PC-9 (cell line): ENCODE measurements at regions not wholly inside any gene's neighbourhood (a gene's known extent, or its start where the extent isn't known, plus 50 kb on each side); places are given as distances from the start of the nearest gene placed in this dataset.
"Not testable (repeated sequence)": the region's sequence is repeated elsewhere in the genome, so short reads cannot be mapped to it uniquely, and the experiment has no call there.

Source experiments
- BruUV-seq: library from RNA; stranded (reverse); fragments of 400-500 nt; replicated peaks from 2 replicates; lab custom pipeline; 2021; lab: Mats Ljungman, UMichigan
- CTCF ChIA-PET: fragments of 300-600 bp; sonication (Branson Sonifier 250); formaldehyde crosslinking; loops from one replicate; lab custom pipeline; 2022; ENCODE audit warnings: antibody characterized with exemption; lab: Charles Lee
- POLR2A ChIA-PET: fragments of 300-600 bp; sonication (Branson Sonifier 250); formaldehyde crosslinking; loops from one replicate; lab custom pipeline; 2022; ENCODE audit warnings: antibody characterized with exemption; ENCODE audit not compliant: unreplicated experiment; lab: Charles Lee
- DNase-seq, 2 experiments: peaks; one replicate each; pipeline versions ENCODE4 v3.0.0 to v3.0.0-alpha.2; 2015 to 2022; ENCODE audit warnings: mixed read lengths in 1 of 2
- H2AFZ ChIP-seq: fragments of 200-600 bp; sonication (generic); 2 replicates; pipeline ENCODE4 v1.8.1; 2017; ENCODE audit warnings: antibody characterized with exemption
- H3F3A ChIP-seq: fragments of 200-600 bp; sonication (generic); 2 replicates; pipeline ENCODE4 v1.8.1; 2017; ENCODE audit warnings: antibody characterized with exemption, mild to moderate bottlenecking, low read depth; ENCODE audit not compliant: insufficient read depth
- H3K27ac ChIP-seq: fragments of 200-600 bp; sonication (generic); 2 replicates; pipeline ENCODE4 v1.6.1; 2016; ENCODE audit warnings: mixed run types
- H3K27me3 ChIP-seq: fragments of 200-600 bp; sonication (generic); 2 replicates; pipeline ENCODE4 v1.6.1; 2016; ENCODE audit warnings: low read depth, mixed run types; ENCODE audit not compliant: insufficient read depth
- H3K36me3 ChIP-seq: fragments of 200-600 bp; sonication (generic); 2 replicates; pipeline ENCODE4 v1.6.1; 2016; ENCODE audit warnings: low read depth, mixed run types
- H3K4me1 ChIP-seq: fragments of 200-600 bp; sonication (generic); replicated peaks from 2 replicates; pipeline ENCODE4 v1.6.1; 2016; ENCODE audit warnings: mixed run types; ENCODE audit not compliant: insufficient read depth
- H3K4me2 ChIP-seq: fragments of 200-600 bp; sonication (generic); 2 replicates; pipeline ENCODE4 v1.6.1; 2017; ENCODE audit warnings: mixed run types
- H3K4me3 ChIP-seq: fragments of 200-600 bp; sonication (generic); 2 replicates; pipeline ENCODE4 v1.6.1; 2016; ENCODE audit warnings: mixed run types
- H3K79me2 ChIP-seq: fragments of 200-600 bp; sonication (generic); 2 replicates; pipeline ENCODE4 v1.6.1; 2017; ENCODE audit warnings: low read depth, mixed run types
- H3K9me2 ChIP-seq: fragments of 200-600 bp; sonication (generic); 2 replicates; pipeline ENCODE4 v1.8.1; 2017; ENCODE audit warnings: mild to moderate bottlenecking; ENCODE audit not compliant: insufficient read depth
- H3K9me3 ChIP-seq: fragments of 200-600 bp; sonication (generic); 2 replicates; pipeline ENCODE4 v1.8.1; 2016; ENCODE audit warnings: low read depth; ENCODE audit not compliant: insufficient read depth
- H4K20me1 ChIP-seq: fragments of 200-600 bp; sonication (generic); 2 replicates; pipeline ENCODE4 v1.8.1; 2017; ENCODE audit not compliant: insufficient read depth
- intact Hi-C: fragments of 100-400 bp; cut with micrococcal nuclease; formaldehyde crosslinking; loops from one replicate; pipeline ENCODE4 v1.10.0; 2022; ENCODE audit not compliant: unreplicated experiment
- TF ChIP-seq, protein P1 (sequence below): fragments of 200-600 bp; sonication (generic); conservative IDR thresholded peaks from 2 replicates; pipeline ENCODE4 v1.6.1; 2017; ENCODE audit warnings: mixed run types, antibody characterized with exemption, mild to moderate bottlenecking, moderate library complexity

DNA sequence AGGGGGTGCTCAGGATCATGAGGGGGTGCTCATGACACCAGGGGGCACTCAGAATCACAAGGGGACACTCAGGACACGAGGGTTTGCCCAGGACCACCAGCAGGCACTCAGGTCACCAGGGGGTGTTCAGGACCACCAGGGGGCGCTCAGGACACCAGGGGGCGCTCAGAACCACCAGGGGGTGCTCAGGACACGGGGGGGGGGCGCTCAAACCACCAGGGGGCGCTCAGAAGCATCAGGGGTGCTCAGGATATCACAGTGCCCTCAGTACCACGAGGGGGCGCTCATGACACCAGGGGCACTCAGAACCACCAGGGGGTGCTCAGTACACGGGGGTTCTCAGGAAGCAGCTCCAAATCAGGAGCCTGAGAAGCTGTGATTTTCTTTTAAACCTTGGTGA, 221.8 kb upstream of the TP53TG3 start:
- H2AFZ ChIP-seq, H3K79me2 ChIP-seq, intact Hi-C loops, H4K20me1 ChIP-seq, BruUV-seq, H3K9me3 ChIP-seq, H3K4me1 ChIP-seq, POLR2A ChIA-PET, H3K36me3 ChIP-seq, H3K27ac ChIP-seq, H3K4me2 ChIP-seq, H3K27me3 ChIP-seq, H3F3A ChIP-seq, H3K9me2 ChIP-seq, H3K4me3 ChIP-seq, CTCF ChIA-PET: not testable (repeated sequence)
- TF ChIP-seq, protein P1, sequence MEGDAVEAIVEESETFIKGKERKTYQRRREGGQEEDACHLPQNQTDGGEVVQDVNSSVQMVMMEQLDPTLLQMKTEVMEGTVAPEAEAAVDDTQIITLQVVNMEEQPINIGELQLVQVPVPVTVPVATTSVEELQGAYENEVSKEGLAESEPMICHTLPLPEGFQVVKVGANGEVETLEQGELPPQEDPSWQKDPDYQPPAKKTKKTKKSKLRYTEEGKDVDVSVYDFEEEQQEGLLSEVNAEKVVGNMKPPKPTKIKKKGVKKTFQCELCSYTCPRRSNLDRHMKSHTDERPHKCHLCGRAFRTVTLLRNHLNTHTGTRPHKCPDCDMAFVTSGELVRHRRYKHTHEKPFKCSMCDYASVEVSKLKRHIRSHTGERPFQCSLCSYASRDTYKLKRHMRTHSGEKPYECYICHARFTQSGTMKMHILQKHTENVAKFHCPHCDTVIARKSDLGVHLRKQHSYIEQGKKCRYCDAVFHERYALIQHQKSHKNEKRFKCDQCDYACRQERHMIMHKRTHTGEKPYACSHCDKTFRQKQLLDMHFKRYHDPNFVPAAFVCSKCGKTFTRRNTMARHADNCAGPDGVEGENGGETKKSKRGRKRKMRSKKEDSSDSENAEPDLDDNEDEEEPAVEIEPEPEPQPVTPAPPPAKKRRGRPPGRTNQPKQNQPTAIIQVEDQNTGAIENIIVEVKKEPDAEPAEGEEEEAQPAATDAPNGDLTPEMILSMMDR: peak; percentile 43; the same call in 1 of the 2 replicates
- peak in 1 of 2 experiments; percentile 14 for DNase-seq

DNA sequence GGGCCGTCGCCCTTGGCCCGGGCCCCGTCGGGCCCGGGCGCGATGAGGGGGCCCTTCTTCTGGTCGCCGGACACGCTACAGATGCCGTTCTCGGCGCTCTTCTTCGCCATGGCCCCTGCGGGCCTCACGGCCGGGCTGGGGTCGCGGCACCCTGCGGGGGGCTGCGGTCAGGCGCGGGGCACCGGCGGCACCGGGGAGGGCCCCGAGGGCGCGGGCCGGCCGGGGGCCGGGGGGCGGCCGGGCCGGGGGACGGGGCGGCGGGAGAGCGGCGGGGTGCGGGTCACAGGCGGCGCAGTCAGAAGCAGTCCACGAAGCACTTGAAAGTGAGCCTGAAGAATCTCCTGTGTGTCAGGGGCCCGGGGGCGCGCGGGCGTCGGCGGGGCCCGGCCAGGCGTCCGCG, 209.4 kb upstream of the TP53TG3 start:
- H3K9me3 ChIP-seq, H3K27ac ChIP-seq, H2AFZ ChIP-seq, H3K9me2 ChIP-seq, BruUV-seq, H3K79me2 ChIP-seq, H4K20me1 ChIP-seq, H3K4me2 ChIP-seq, H3K36me3 ChIP-seq, H3K27me3 ChIP-seq, H3K4me1 ChIP-seq, DNase-seq, CTCF ChIA-PET, H3K4me3 ChIP-seq, POLR2A ChIA-PET, intact Hi-C loops, H3F3A ChIP-seq: not testable (repeated sequence)

- H3K4me2 ChIP-seq, H2AFZ ChIP-seq, H3K79me2 ChIP-seq, H3F3A ChIP-seq, BruUV-seq, DNase-seq, H4K20me1 ChIP-seq, POLR2A ChIA-PET, H3K27me3 ChIP-seq, CTCF ChIA-PET, H3K4me3 ChIP-seq, H3K9me2 ChIP-seq, H3K36me3 ChIP-seq, H3K4me1 ChIP-seq, H3K9me3 ChIP-seq, H3K27ac ChIP-seq, intact Hi-C loops: not testable (repeated sequence)
Observed at GRCh38 chr16:32884556-32884955, 208.6 kb upstream of the TP53TG3 start.

- H3F3A ChIP-seq, H3K9me2 ChIP-seq, H3K4me2 ChIP-seq, H3K4me3 ChIP-seq, H3K27me3 ChIP-seq, H4K20me1 ChIP-seq, POLR2A ChIA-PET, DNase-seq, intact Hi-C loops, H3K27ac ChIP-seq, BruUV-seq, CTCF ChIA-PET, H3K79me2 ChIP-seq, H2AFZ ChIP-seq, H3K9me3 ChIP-seq, H3K36me3 ChIP-seq, H3K4me1 ChIP-seq: not testable (repeated sequence)
Observed at GRCh38 chr16:32882328-32882857, 206.4 kb upstream of the TP53TG3 start.

DNA sequence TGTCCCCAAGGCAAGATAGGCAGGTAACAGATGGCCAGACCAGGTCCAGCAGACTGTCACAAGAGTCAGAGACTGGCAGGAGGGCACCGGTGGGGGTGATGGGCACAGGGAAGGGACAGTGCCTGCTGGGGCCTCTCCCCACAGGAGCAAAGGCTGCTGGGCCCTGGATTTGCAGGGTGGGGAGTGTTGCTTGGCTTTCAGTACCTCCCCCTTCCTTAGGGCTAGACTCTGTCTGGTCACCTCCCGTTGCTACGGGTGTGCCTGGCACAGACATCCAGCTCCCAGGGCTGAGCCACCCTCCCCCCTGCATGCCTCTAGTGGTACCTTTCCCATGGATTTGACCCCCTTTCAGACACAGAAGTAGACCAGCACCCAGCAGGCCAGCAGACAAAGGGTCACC, 205.7 kb upstream of the TP53TG3 start:
- H4K20me1 ChIP-seq, BruUV-seq, H3K27ac ChIP-seq, H3K36me3 ChIP-seq, H3K4me2 ChIP-seq, H3K9me2 ChIP-seq, H3K4me3 ChIP-seq, H3K79me2 ChIP-seq, CTCF ChIA-PET, H3K27me3 ChIP-seq, POLR2A ChIA-PET, H3F3A ChIP-seq, DNase-seq, H2AFZ ChIP-seq, H3K4me1 ChIP-seq, H3K9me3 ChIP-seq, intact Hi-C loops: not testable (repeated sequence)

DNA sequence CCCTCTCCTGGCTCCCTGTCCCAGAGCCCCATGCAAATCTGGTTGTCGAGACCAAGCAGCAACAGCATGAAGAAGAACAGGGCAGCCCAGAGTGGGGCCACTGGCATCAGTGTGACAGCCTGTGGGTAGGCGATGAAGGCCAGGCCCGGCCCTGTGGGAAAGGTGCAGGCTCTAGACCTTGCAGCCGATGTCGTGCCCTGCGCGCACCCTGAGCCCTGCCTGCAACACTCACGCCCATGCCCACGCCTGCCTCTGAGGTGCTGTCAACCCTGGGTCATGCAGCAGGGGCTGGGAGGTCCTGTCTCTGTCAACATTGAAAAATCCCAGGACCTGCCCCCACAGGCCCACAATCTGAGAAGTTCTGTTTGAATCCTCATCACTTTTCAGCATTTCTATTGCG, 204.0 kb upstream of the TP53TG3 start:
- H3K4me3 ChIP-seq, H3K27ac ChIP-seq, H2AFZ ChIP-seq, H3K4me2 ChIP-seq, POLR2A ChIA-PET, intact Hi-C loops, DNase-seq, H3K4me1 ChIP-seq, H3K9me3 ChIP-seq, CTCF ChIA-PET, H3F3A ChIP-seq, BruUV-seq, H3K27me3 ChIP-seq, H4K20me1 ChIP-seq, H3K79me2 ChIP-seq, H3K36me3 ChIP-seq, H3K9me2 ChIP-seq: not testable (repeated sequence)

GRCh38 chr16:32876718-32877117, 200.8 kb upstream of the TP53TG3 start:
- DNase-seq, POLR2A ChIA-PET, H3K79me2 ChIP-seq, H3F3A ChIP-seq, H3K4me1 ChIP-seq, H3K4me3 ChIP-seq, H3K27me3 ChIP-seq, CTCF ChIA-PET, H4K20me1 ChIP-seq, H3K9me3 ChIP-seq, H3K9me2 ChIP-seq, H3K27ac ChIP-seq, H3K4me2 ChIP-seq, H2AFZ ChIP-seq, H3K36me3 ChIP-seq, intact Hi-C loops, BruUV-seq: not testable (repeated sequence)
